ENCODE measurements at regions not wholly inside any gene's neighbourhood (a gene's known extent, or its start where the extent isn't known, plus 50 kb on each side); places are given as distances from the start of the nearest gene placed in this dataset.
"Not testable (repeated sequence)": the region's sequence is repeated elsewhere in the genome, so short reads cannot be mapped to it uniquely, and the experiment has no call there.

DNA sequence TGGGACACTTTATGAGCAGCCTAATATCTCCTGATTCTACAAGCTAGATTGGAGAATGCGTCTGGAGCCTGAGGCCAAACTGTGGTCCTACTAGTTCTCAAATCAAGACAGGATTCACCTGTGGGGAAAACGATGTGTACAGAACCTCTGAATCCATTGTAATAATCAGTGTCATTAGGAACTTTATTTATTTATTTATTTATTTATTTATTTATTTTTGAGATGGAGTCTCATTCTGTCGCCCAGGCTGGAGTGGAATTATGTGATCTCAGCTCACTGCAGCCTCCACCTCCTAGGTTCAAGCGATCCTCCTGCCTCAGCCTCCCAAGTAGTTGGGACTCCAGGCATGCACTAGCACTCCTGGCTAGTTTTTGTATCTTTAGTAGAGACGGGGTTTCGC, 52.6 kb upstream of the KIF26B start:
- H3K4me2 ChIP-seq (ENCODE audit: low read length); H4K8ac ChIP-seq (ENCODE audit: low read depth, low read length); H2BK5ac ChIP-seq (ENCODE audit: low read length); H3K9ac ChIP-seq (ENCODE audit: low read length); H3K4ac ChIP-seq (ENCODE audit: low read depth, low read length); H3K79me1 ChIP-seq (ENCODE audit: low read length); DNase-seq; H3K27ac ChIP-seq (ENCODE audit: low read depth, low read length); H2AK5ac ChIP-seq (ENCODE audit: low read length); H3K27me3 ChIP-seq (ENCODE audit: insufficient read depth, low read length, poor library complexity); H3K36me3 ChIP-seq (ENCODE audit: control insufficient read depth, insufficient read depth, low read length); H3K56ac ChIP-seq (ENCODE audit: low read length); H3K23ac ChIP-seq (ENCODE audit: low read length); H3K4me3 ChIP-seq (ENCODE audit: low read length); H3K4me1 ChIP-seq (ENCODE audit: control insufficient read depth, low read depth, low read length); H3K18ac ChIP-seq (ENCODE audit: low read length); H2BK120ac ChIP-seq (ENCODE audit: low read depth, low read length); H3K79me2 ChIP-seq (ENCODE audit: control insufficient read depth, insufficient read depth, low read length); H2BK15ac ChIP-seq (replicated peaks; ENCODE audit: low read depth); H4K5ac ChIP-seq (ENCODE audit: low read length): not testable (repeated sequence)
- no CpG with 5 or more reads among the region's 6 CpGs for WGBS (ENCODE audit: extremely low coverage, insufficient coverage, low lambda C conversion rate)

DNA sequence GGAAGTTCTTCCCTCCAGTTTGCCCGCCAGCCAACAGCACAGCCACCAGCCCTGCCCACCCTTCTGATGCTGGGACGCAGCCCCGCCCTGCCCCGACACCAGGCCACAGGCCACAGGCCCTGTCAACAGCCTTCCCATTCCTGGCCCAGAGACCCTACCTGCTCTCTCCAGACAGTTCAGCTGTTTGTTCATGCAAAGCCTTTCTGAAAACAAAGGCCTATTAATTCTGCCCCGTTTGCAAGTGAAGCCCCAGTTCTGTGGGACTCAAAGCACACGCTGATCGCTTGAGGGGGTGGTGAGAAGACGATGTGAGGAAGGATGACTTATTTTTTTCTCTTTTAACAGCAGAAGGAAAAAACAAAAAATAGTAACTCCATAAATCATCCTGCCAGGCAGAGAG, 55.4 kb upstream of the KIF26B start:
- H3K4me3 ChIP-seq (ENCODE audit: low read length) = no peak overlapping the region
- no peak overlapping the region for H3K4ac ChIP-seq (ENCODE audit: low read depth, low read length)
- no peak overlapping the region for H4K8ac ChIP-seq (ENCODE audit: low read depth, low read length)
- no peak overlapping the region for H3K9ac ChIP-seq (ENCODE audit: low read length)
- H3K79me2 ChIP-seq (ENCODE audit: control insufficient read depth, insufficient read depth, low read length) = no peaks in the 10 kb centered on the region
- no peak overlapping the region for H3K23ac ChIP-seq (ENCODE audit: low read length)
- H3K27ac ChIP-seq (ENCODE audit: low read depth, low read length) = no peak overlapping the region
- no peak overlapping the region for H3K4me2 ChIP-seq (ENCODE audit: low read length)
- WGBS (ENCODE audit: extremely low coverage, insufficient coverage, low lambda C conversion rate) = no CpG with 5 or more reads among the region's 8 CpGs
- peaks cover 7% of the 10 kb centered on the region for H3K4me1 ChIP-seq (ENCODE audit: control insufficient read depth, low read depth, low read length)
- no peaks in the 10 kb centered on the region for H3K27me3 ChIP-seq (ENCODE audit: insufficient read depth, low read length, poor library complexity)
- no peak overlapping the region for H4K5ac ChIP-seq (ENCODE audit: low read length)
- no peak for DNase-seq
- no peak overlapping the region for H2BK15ac ChIP-seq (replicated peaks; ENCODE audit: low read depth)
- no peaks in the 10 kb centered on the region for H3K79me1 ChIP-seq (ENCODE audit: low read length)
- H3K36me3 ChIP-seq (ENCODE audit: control insufficient read depth, insufficient read depth, low read length) = no peaks in the 10 kb centered on the region
- H2AK5ac ChIP-seq (ENCODE audit: low read length) = no peak overlapping the region
- no peak overlapping the region for H3K56ac ChIP-seq (ENCODE audit: low read length)
- H2BK120ac ChIP-seq (ENCODE audit: low read depth, low read length) = no peak overlapping the region
- no peak overlapping the region for H3K18ac ChIP-seq (ENCODE audit: low read length)
- no peak overlapping the region for H2BK5ac ChIP-seq (ENCODE audit: low read length)

DNA sequence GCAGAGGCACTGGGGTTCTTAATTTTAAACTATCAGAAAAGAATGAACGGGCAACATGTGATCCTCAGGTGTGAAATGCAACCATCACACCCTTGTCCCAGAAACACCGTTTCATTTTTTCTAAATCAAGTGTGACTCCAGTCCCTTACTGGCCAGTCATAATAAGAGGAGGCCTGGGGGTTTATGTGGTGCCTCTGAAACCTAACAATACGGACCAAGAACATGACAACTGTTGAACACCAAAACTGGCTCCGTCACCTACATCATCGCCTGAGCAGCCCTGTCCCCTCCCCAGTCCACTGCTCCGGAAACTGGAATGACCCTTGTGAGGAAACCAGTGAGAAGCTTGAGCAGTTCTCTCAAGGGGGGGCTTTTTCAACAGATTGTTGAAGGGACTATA, 55.9 kb upstream of the KIF26B start:
- Histone ChIP-seq H2BK15ac (replicated peaks; ENCODE audit: low read depth) (no peak overlapping the region), H3K4me1 (ENCODE audit: control insufficient read depth, low read depth, low read length) (peaks cover 7% of the 10 kb centered on the region), H3K4me3 (ENCODE audit: low read length) (no peak overlapping the region), H3K9ac (ENCODE audit: low read length) (no peak overlapping the region), H3K4me2 (ENCODE audit: low read length) (no peak overlapping the region), H2BK5ac (ENCODE audit: low read length) (no peak overlapping the region), H3K18ac (ENCODE audit: low read length) (no peak overlapping the region), H2BK120ac (ENCODE audit: low read depth, low read length) (no peak overlapping the region), H4K8ac (ENCODE audit: low read depth, low read length) (no peak overlapping the region), H3K79me1 (ENCODE audit: low read length) (no peaks in the 10 kb centered on the region), H3K27me3 (ENCODE audit: insufficient read depth, low read length, poor library complexity) (no peaks in the 10 kb centered on the region), H3K27ac (ENCODE audit: low read depth, low read length) (no peak overlapping the region), H3K23ac (ENCODE audit: low read length) (no peak overlapping the region), H4K5ac (ENCODE audit: low read length) (no peak overlapping the region), H3K4ac (ENCODE audit: low read depth, low read length) (no peak overlapping the region), H3K56ac (ENCODE audit: low read length) (no peak overlapping the region), H3K79me2 (ENCODE audit: control insufficient read depth, insufficient read depth, low read length) (no peaks in the 10 kb centered on the region), H2AK5ac (ENCODE audit: low read length) (no peak overlapping the region), H3K36me3 (ENCODE audit: control insufficient read depth, insufficient read depth, low read length) (no peaks in the 10 kb centered on the region)
- WGBS (ENCODE audit: extremely low coverage, insufficient coverage, low lambda C conversion rate) = no CpG with 5 or more reads among the region's 6 CpGs
- no peak for DNase-seq

DNA sequence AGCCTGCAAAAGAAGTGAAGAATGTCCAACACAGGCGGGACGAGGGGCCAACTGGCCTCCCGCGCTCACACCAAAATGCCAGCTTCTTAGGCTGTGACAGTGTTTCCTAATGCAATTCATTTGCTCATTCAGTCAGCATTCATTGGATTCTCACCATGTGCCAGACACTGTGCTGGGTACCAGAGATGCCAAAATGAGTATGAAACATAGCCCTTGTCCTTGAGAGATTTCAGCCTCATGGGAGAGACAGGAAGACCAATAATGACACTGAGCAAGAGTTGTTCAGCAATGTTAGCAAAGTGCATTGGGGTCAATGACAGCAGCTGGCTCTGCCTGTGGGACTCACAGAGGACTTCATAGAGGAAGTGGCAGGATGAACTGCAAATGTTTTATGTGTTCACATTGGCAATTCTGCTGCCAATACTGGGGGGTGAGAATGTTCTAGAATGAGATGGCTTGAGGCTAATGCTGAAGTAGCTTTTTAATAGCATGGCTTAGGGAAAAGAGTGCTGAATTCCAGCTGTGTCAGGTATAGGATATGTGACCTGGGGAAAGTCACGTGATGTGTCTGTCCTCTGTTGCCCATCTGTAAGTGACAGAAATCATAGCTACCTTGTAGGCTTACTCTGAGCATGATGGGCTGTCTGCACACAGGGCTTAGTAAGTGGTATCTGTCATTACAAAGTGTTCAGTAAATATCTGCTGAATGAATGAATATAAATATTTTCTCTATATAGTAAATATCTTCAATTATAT, 58.3 kb upstream of the KIF26B start:
- Histone ChIP-seq H3K9ac (ENCODE audit: low read length) (no peak overlapping the region), H3K4me3 (ENCODE audit: low read length) (no peak overlapping the region), H3K79me2 (ENCODE audit: control insufficient read depth, insufficient read depth, low read length) (no peaks in the 10 kb centered on the region), H3K27me3 (ENCODE audit: insufficient read depth, low read length, poor library complexity) (no peaks in the 10 kb centered on the region), H2BK15ac (replicated peaks; ENCODE audit: low read depth) (no peak overlapping the region), H3K18ac (ENCODE audit: low read length) (no peak overlapping the region), H3K79me1 (ENCODE audit: low read length) (no peaks in the 10 kb centered on the region), H4K8ac (ENCODE audit: low read depth, low read length) (no peak overlapping the region), H3K27ac (ENCODE audit: low read depth, low read length) (peak overlapping the region; percentile 30), H3K4me1 (ENCODE audit: control insufficient read depth, low read depth, low read length) (peaks cover 7% of the 10 kb centered on the region), H3K36me3 (ENCODE audit: control insufficient read depth, insufficient read depth, low read length) (no peaks in the 10 kb centered on the region), H3K4me2 (ENCODE audit: low read length) (no peak overlapping the region), H4K5ac (ENCODE audit: low read length) (no peak overlapping the region), H3K56ac (ENCODE audit: low read length) (peak overlapping the region; percentile 18), H2BK120ac (ENCODE audit: low read depth, low read length) (no peak overlapping the region), H3K4ac (ENCODE audit: low read depth, low read length) (no peak overlapping the region), H3K23ac (ENCODE audit: low read length) (peak overlapping the region; percentile 15), H2BK5ac (ENCODE audit: low read length) (peak overlapping the region; percentile 29), H2AK5ac (ENCODE audit: low read length) (peak overlapping the region; percentile 20)
- no peak for DNase-seq
- WGBS (ENCODE audit: extremely low coverage, insufficient coverage, low lambda C conversion rate) = no CpG with 5 or more reads among the region's 5 CpGs

DNA sequence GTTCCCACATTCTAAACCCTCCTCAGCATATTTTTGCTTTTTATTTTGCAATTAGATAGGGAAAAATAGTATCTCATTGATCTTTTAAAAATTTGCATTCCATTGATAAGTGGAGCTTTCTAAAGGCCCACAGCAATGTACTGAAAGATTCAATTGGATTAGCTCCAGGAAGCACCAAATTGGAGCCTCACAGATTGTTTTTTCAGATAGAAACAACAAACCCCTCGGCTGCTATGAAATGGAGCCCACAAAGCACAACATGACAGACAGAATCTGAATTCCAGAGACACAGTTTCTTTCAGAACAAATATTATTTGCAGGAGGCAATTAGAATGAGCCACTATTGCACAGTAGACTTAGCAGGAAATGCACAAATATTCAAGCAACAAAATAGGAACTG, 58.9 kb upstream of the KIF26B start:
- H3K36me3 ChIP-seq (ENCODE audit: control insufficient read depth, insufficient read depth, low read length) = no peaks in the 10 kb centered on the region
- H3K4ac ChIP-seq (ENCODE audit: low read depth, low read length) = no peak overlapping the region
- no peak overlapping the region for H3K4me3 ChIP-seq (ENCODE audit: low read length)
- H3K9ac ChIP-seq (ENCODE audit: low read length) = no peak overlapping the region
- no peak overlapping the region for H2BK120ac ChIP-seq (ENCODE audit: low read depth, low read length)
- no peak overlapping the region for H3K4me2 ChIP-seq (ENCODE audit: low read length)
- no peak overlapping the region for H2BK15ac ChIP-seq (replicated peaks; ENCODE audit: low read depth)
- H3K56ac ChIP-seq (ENCODE audit: low read length) = no peak overlapping the region
- no peak overlapping the region for H2AK5ac ChIP-seq (ENCODE audit: low read length)
- H3K27ac ChIP-seq (ENCODE audit: low read depth, low read length) = peak overlapping the region; percentile 30
- H4K5ac ChIP-seq (ENCODE audit: low read length) = no peak overlapping the region
- no peak overlapping the region for H3K23ac ChIP-seq (ENCODE audit: low read length)
- peaks cover 7% of the 10 kb centered on the region for H3K4me1 ChIP-seq (ENCODE audit: control insufficient read depth, low read depth, low read length)
- H3K79me1 ChIP-seq (ENCODE audit: low read length) = no peaks in the 10 kb centered on the region
- H3K18ac ChIP-seq (ENCODE audit: low read length) = no peak overlapping the region
- H3K79me2 ChIP-seq (ENCODE audit: control insufficient read depth, insufficient read depth, low read length) = no peaks in the 10 kb centered on the region
- no peaks in the 10 kb centered on the region for H3K27me3 ChIP-seq (ENCODE audit: insufficient read depth, low read length, poor library complexity)
- DNase-seq = no peak
- H2BK5ac ChIP-seq (ENCODE audit: low read length) = no peak overlapping the region
- H4K8ac ChIP-seq (ENCODE audit: low read depth, low read length) = no peak overlapping the region
- WGBS (ENCODE audit: extremely low coverage, insufficient coverage, low lambda C conversion rate) = no CpG with 5 or more reads among the region's 1 CpG

DNA sequence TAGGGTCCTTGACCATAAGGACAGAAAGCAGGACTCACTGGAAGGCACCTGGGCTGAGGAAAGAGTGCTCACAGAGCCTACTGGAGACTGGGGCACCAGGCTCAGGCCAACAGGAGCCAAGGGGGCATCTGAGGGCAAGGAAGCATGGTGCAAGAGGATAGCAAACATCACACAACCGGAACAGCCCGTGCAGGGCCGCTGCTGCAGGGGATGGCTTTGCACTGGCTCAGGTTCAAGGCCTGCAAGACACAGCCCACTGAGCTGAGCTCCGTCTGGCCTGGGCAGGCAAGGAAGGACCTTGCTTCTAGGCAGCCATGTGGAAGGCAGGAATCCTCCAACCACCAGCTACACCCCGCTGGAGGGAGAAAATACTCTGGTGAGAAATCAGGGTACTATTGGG, 59.8 kb upstream of the KIF26B start:
- WGBS (ENCODE audit: extremely low coverage, insufficient coverage, low lambda C conversion rate) = no CpG with 5 or more reads among the region's 5 CpGs
- Histone ChIP-seq H4K5ac (ENCODE audit: low read length) (no peak overlapping the region), H3K4me2 (ENCODE audit: low read length) (no peak overlapping the region), H3K27me3 (ENCODE audit: insufficient read depth, low read length, poor library complexity) (no peaks in the 10 kb centered on the region), H3K18ac (ENCODE audit: low read length) (no peak overlapping the region), H3K23ac (ENCODE audit: low read length) (no peak overlapping the region), H2AK5ac (ENCODE audit: low read length) (peak overlapping the region; percentile 32), H3K79me1 (ENCODE audit: low read length) (no peaks in the 10 kb centered on the region), H3K4me1 (ENCODE audit: control insufficient read depth, low read depth, low read length) (peaks cover 7% of the 10 kb centered on the region), H3K4me3 (ENCODE audit: low read length) (no peak overlapping the region), H3K9ac (ENCODE audit: low read length) (peak overlapping the region; percentile 28), H2BK5ac (ENCODE audit: low read length) (peak overlapping the region; percentile 71), H3K56ac (ENCODE audit: low read length) (peak overlapping the region; percentile 76), H3K36me3 (ENCODE audit: control insufficient read depth, insufficient read depth, low read length) (no peaks in the 10 kb centered on the region), H2BK120ac (ENCODE audit: low read depth, low read length) (peak overlapping the region; percentile 52), H3K27ac (ENCODE audit: low read depth, low read length) (peak overlapping the region; percentile 31), H4K8ac (ENCODE audit: low read depth, low read length) (no peak overlapping the region), H3K79me2 (ENCODE audit: control insufficient read depth, insufficient read depth, low read length) (no peaks in the 10 kb centered on the region), H2BK15ac (replicated peaks; ENCODE audit: low read depth) (no peak overlapping the region), H3K4ac (ENCODE audit: low read depth, low read length) (peak overlapping the region; percentile 17)
- DNase-seq = no peak

Data from mesendoderm (in vitro differentiated cells).